C4-2B (cell line): ENCODE measurements at regions not wholly inside any gene's neighbourhood (a gene's known extent, or its start where the extent isn't known, plus 50 kb on each side); places are given as distances from the start of the nearest gene placed in this dataset.

ENCODE experiments used
- CTCF ChIP-seq: fragments of 450-650 bp; conservative IDR thresholded peaks from 2 replicates; pipeline ENCODE4 v1.5.1; 2017; ENCODE audit warnings: mild to moderate bottlenecking
- ZFX ChIP-seq: fragments of 450-650 bp; IDR thresholded peaks from 2 replicates; pipeline ENCODE4 v1.6.1; 2017

GRCh38 chr14:59093902-59094301 is 94.6 kb upstream of the DAAM1 start:
- no peak for TF ChIP-seq CTCF
- TF ChIP-seq ZFX, result no peak
